GM23248 (cell line): ENCODE measurements at regions not wholly inside any gene's neighbourhood (a gene's known extent, or its start where the extent isn't known, plus 50 kb on each side); places are given as distances from the start of the nearest gene placed in this dataset.

Experiments used
- EZH2 ChIP-seq: fragments of 200-600 bp; sonication (generic); IDR thresholded peaks from 2 replicates; pipeline ENCODE4 v1.6.1; 2018; ENCODE audit warnings: antibody characterized with exemption, mild to moderate bottlenecking; ENCODE audit not compliant: insufficient read depth, poor library complexity, severe bottlenecking
- EZH2phosphoT487 ChIP-seq: fragments of 200-600 bp; sonication (generic); IDR thresholded peaks from 2 replicates; pipeline ENCODE4 v1.6.1; 2018; ENCODE audit warnings: antibody characterized with exemption, moderate library complexity, mild to moderate bottlenecking, low read depth; ENCODE audit not compliant: insufficient read depth

- TF ChIP-seq EZH2, result no peak
- no peak for TF ChIP-seq EZH2phosphoT487
Measured at GRCh38 chr2:114044985-114045384, 155.1 kb downstream of the ACTR3 start.
